H1 (cell line): ENCODE measurements at regions not wholly inside any gene's neighbourhood (a gene's known extent, or its start where the extent isn't known, plus 50 kb on each side); places are given as distances from the start of the nearest gene placed in this dataset.
A peak's percentile ranks its signal among the peaks of the same experiment; 100 is the strongest.

ENCODE experiments used
- CTCF ChIA-PET: fragments of 300-600 bp; sonication (Branson Sonifier 250); formaldehyde crosslinking; loops from one replicate; lab custom pipeline; 2021; ENCODE audit not compliant: partially characterized antibody; lab: Charles Lee
- POLR2A ChIA-PET: fragments of 300-600 bp; sonication (Branson Sonifier 250); formaldehyde crosslinking; loops from one replicate; lab custom pipeline; 2021; ENCODE audit warnings: inconsistent platforms; ENCODE audit not compliant: partially characterized antibody; lab: Charles Lee
- DNase-seq, 2 experiments: peaks; one replicate each; pipeline versions ENCODE4 v3.0.0 to v3.0.0-alpha.2; 2010 to 2022; ENCODE audit warnings: low spot score in 2 of 2, low read depth in 1 of 2, mixed read lengths in 1 of 2
- FAIRE-seq: peaks from 2 replicates; lab custom pipeline; 2011; peaks lifted over from hg19 to GRCh38; lab: Jason Lieb, UNC
- H2AFZ ChIP-seq: 2 replicates; pipeline ENCODE4 v1.8.1; 2012; ENCODE audit warnings: low read length, inconsistent platforms
- H2AK5ac ChIP-seq: 2 replicates; pipeline ENCODE4 v1.6.1; 2013; ENCODE audit warnings: low read depth, low read length
- H2BK120ac ChIP-seq: replicated peaks from 2 replicates; pipeline ENCODE3; 2013; ENCODE audit warnings: low read depth, low read length, inconsistent platforms
- H2BK12ac ChIP-seq: 2 replicates; pipeline ENCODE4 v1.6.1; 2013; ENCODE audit warnings: low read depth, low read length
- H2BK15ac ChIP-seq: 2 replicates; pipeline ENCODE4 v1.6.1; 2013; ENCODE audit warnings: low read length
- H2BK20ac ChIP-seq: 2 replicates; pipeline ENCODE4 v1.6.1; 2013; ENCODE audit warnings: low read length
- H2BK5ac ChIP-seq: 2 replicates; pipeline ENCODE4 v1.6.1; 2013; ENCODE audit warnings: low read depth, low read length
- H3K14ac ChIP-seq: 2 replicates; pipeline ENCODE4 v1.6.1; 2013; ENCODE audit warnings: inconsistent platforms; ENCODE audit not compliant: insufficient read length
- H3K18ac ChIP-seq: 2 replicates; pipeline ENCODE4 v1.6.1; 2013; ENCODE audit warnings: low read length; ENCODE audit errors: extremely low read depth
- H3K23ac ChIP-seq: 2 replicates; pipeline ENCODE4 v1.6.1; 2013; ENCODE audit warnings: inconsistent platforms; ENCODE audit not compliant: insufficient read length
- H3K23me2 ChIP-seq: 2 replicates; pipeline ENCODE4 v1.6.1; 2013; ENCODE audit warnings: low read depth, low read length
- H3K27ac ChIP-seq: 2 replicates; pipeline ENCODE4 v1.6.1; 2011; ENCODE audit warnings: low read depth, low read length, inconsistent platforms
- H3K27me3 ChIP-seq, 4 experiments: replicated peaks in 1 of 4; 1 replicate in 1 of 4; 2 replicates in 3 of 4; pipeline versions ENCODE4 v1.6.1 to v1.8.1; 2011 to 2013; ENCODE audit warnings: low read length in 3 of 4, mild to moderate bottlenecking in 3 of 4, inconsistent platforms in 2 of 4, mixed read lengths in 2 of 4, moderate library complexity in 1 of 4; ENCODE audit not compliant: control insufficient read depth in 3 of 4, insufficient read depth in 3 of 4; ENCODE audit errors: extremely low read depth in 1 of 4
- H3K36me3 ChIP-seq, 4 experiments: 2 replicates each; pipeline versions ENCODE4 v1.6.1 to v1.8.1; 2011 to 2013; ENCODE audit warnings: mild to moderate bottlenecking in 4 of 4, low read length in 3 of 4, moderate library complexity in 2 of 4, control low read depth in 1 of 4, inconsistent platforms in 1 of 4; ENCODE audit not compliant: insufficient read depth in 4 of 4, control insufficient read depth in 2 of 4
- H3K4ac ChIP-seq: replicated peaks from 2 replicates; pipeline ENCODE3; 2013; ENCODE audit warnings: low read length, low read depth, mixed read lengths, inconsistent platforms; ENCODE audit not compliant: insufficient read length
- H3K4me1 ChIP-seq, 4 experiments: replicated peaks in 1 of 4; 1 replicate in 1 of 4; 2 replicates in 3 of 4; pipeline versions ENCODE4 v1.6.1 to v1.8.1; 2011 to 2013; ENCODE audit warnings: low read length in 3 of 4, inconsistent platforms in 2 of 4, mixed read lengths in 1 of 4; ENCODE audit not compliant: insufficient read depth in 4 of 4, control insufficient read depth in 3 of 4
- H3K4me2 ChIP-seq, 2 experiments: 2 replicates each; pipeline versions ENCODE4 v1.6.1 to v1.8.1; 2011 to 2013; ENCODE audit warnings: low read depth in 2 of 2, low read length in 2 of 2, control low read depth in 1 of 2, inconsistent platforms in 1 of 2, mild to moderate bottlenecking in 1 of 2; ENCODE audit not compliant: insufficient read depth in 1 of 2
- H3K4me3 ChIP-seq, 4 experiments: fragments of 200-600, 300-600 bp in 1 of 4; sonication (generic), shearing (Covaris generic), sonication (Bioruptor Twin) in 1 of 4; 2 replicates each; pipeline versions ENCODE4 v1.5.1 to v1.8.1; 2011 to 2016; ENCODE audit warnings: low read length in 4 of 4, low read depth in 3 of 4, control low read depth in 2 of 4, inconsistent platforms in 2 of 4, mild to moderate bottlenecking in 2 of 4, mixed read lengths in 1 of 4, moderate library complexity in 1 of 4; ENCODE audit not compliant: insufficient read depth in 2 of 4; ENCODE audit errors: extremely low read depth in 1 of 4
- H3K56ac ChIP-seq: replicated peaks from 2 replicates; pipeline ENCODE3; 2013; ENCODE audit warnings: low read depth, mild to moderate bottlenecking, mixed read lengths, low read length, inconsistent platforms; ENCODE audit not compliant: insufficient read length
- H3K79me1 ChIP-seq: 2 replicates; pipeline ENCODE4 v1.6.1; 2013; ENCODE audit warnings: low read depth, low read length, control low read depth
- H3K79me2 ChIP-seq, 2 experiments: 2 replicates each; pipeline versions ENCODE4 v1.6.1 to v1.8.1; 2012 to 2013; ENCODE audit warnings: low read length in 2 of 2, mild to moderate bottlenecking in 2 of 2, inconsistent platforms in 1 of 2; ENCODE audit not compliant: insufficient read depth in 2 of 2, control insufficient read depth in 1 of 2
- H3K9ac ChIP-seq, 4 experiments: replicated peaks in 1 of 4; 1 replicate in 1 of 4; 2 replicates in 3 of 4; pipeline versions ENCODE4 v1.6.1 to v1.8.1; 2011 to 2013; ENCODE audit warnings: low read depth in 3 of 4, low read length in 3 of 4, control low read depth in 2 of 4, mild to moderate bottlenecking in 2 of 4, moderate library complexity in 2 of 4, inconsistent platforms in 1 of 4; ENCODE audit errors: extremely low read depth in 1 of 4
- H3K9me3 ChIP-seq, 2 experiments: 2 replicates each; pipeline versions ENCODE4 v1.6.1 to v1.8.1; 2012 to 2013; ENCODE audit warnings: mild to moderate bottlenecking in 2 of 2, moderate library complexity in 2 of 2, control low read depth in 1 of 2, inconsistent platforms in 1 of 2, low read depth in 1 of 2, low read length in 1 of 2, mixed read lengths in 1 of 2; ENCODE audit not compliant: insufficient read depth in 2 of 2
- H4K20me1 ChIP-seq, 2 experiments: replicated peaks in 1 of 2; 2 replicates each; pipeline versions ENCODE3 to v1.8.1; 2011 to 2013; ENCODE audit warnings: inconsistent platforms in 2 of 2, low read length in 2 of 2, mild to moderate bottlenecking in 1 of 2; ENCODE audit not compliant: insufficient read depth in 2 of 2, control insufficient read depth in 1 of 2
- H4K5ac ChIP-seq: 2 replicates; pipeline ENCODE4 v1.6.1; 2013; ENCODE audit warnings: low read length, low read depth, mixed read lengths, inconsistent platforms; ENCODE audit not compliant: insufficient read length
- H4K8ac ChIP-seq: 2 replicates; pipeline ENCODE4 v1.8.0; 2013; ENCODE audit warnings: mild to moderate bottlenecking, moderate library complexity, low read length, inconsistent platforms; ENCODE audit not compliant: insufficient read depth; ENCODE audit errors: extremely low read depth
- H4K91ac ChIP-seq: replicated peaks from 2 replicates; pipeline ENCODE3; 2013; ENCODE audit warnings: low read length, mixed read lengths, inconsistent platforms; ENCODE audit not compliant: insufficient read length
- CTCF ChIP-seq, 3 experiments: IDR thresholded peaks; 1 replicate in 2 of 3; 2 replicates in 1 of 3; pipeline versions ENCODE4 v1.5.1 to v1.6.1; 2011; ENCODE audit warnings: low read length in 3 of 3, mild to moderate bottlenecking in 3 of 3, inconsistent platforms in 2 of 3, low read depth in 1 of 3, moderate library complexity in 1 of 3; ENCODE audit not compliant: insufficient read depth in 1 of 3; ENCODE audit errors: control extremely low read depth in 1 of 3
- JUND ChIP-seq: IDR thresholded peaks from 2 replicates; pipeline ENCODE4 v1.6.1; 2011; ENCODE audit warnings: mild to moderate bottlenecking, improper control_type of control experiment, low read length
- RAD21 ChIP-seq, 2 experiments: IDR thresholded peaks in 1 of 2; conservative IDR thresholded peaks in 1 of 2; 2 replicates each; pipeline ENCODE4 v1.6.1; 2011; ENCODE audit warnings: low read depth in 2 of 2, low read length in 2 of 2, improper control_type of control experiment in 1 of 2, inconsistent platforms in 1 of 2, mild to moderate bottlenecking in 1 of 2, moderate library complexity in 1 of 2
- TAF7 ChIP-seq: optimal IDR thresholded peaks from 2 replicates; pipeline ENCODE3; 2011; ENCODE audit warnings: low read depth, mild to moderate bottlenecking, inconsistent platforms, low read length, moderate library complexity, borderline replicate concordance
- WGBS, 2 experiments: shearing (Covaris generic) in 1 of 2; methylation state at CpG; one replicate each; pipeline versions ENCODE4 v1.1.6 to v1.1.7; 2013 to 2015; ENCODE audit warnings: low lambda C conversion rate in 2 of 2, mixed read lengths in 2 of 2, inconsistent platforms in 1 of 2, low coverage in 1 of 2, missing lambda C conversion rate in 1 of 2; ENCODE audit not compliant: insufficient replicate concordance in 2 of 2, insufficient coverage in 1 of 2, insufficient read length in 1 of 2; ENCODE audit errors: extremely low coverage in 1 of 2, missing lambda C conversion rate in 1 of 2; 5-methylcytosine and 5-hydroxymethylcytosine counted together

DNA sequence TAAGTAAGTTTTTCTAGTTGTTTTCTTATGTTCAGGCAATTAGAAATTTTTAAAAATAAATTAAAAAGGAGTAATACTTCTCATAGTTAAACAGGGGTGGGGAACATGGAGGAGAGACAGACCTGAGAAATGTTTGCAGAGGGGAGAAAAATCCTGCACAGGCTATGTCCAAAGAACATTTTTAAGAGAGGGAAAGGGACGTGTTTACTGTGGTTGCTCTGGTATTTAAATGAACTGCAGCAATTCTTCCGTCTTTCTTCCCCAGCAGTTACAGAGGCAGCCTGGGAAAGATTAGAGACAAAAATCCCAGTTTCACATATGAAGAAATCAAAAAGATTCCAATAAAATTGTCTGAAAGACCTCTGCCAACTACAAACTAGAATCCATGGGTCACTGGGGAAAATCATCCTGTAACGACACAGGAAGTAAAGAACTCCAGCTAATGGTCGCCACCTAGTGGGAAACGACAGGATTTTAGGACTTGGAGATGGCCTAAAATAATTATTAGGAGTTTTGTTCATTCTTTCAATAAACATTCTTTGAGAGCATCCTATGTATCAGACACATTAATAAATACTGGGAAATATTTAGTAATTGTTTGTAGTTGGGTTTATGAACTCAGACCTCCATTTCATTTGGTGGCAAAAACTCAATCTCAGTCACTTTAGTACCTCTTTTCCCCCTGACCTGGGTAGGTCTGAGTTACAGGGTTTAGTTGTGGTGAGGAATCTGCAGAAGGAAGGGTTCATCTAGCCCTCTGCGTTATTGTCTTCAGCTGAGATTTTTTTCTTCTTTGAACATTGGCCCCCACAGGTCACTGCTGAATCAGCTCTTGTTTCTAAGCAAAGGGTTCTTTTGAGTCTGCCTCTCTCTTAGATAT is 69.9 kb upstream of the GOLIM4 start:
- ChIA-PET POLR2A (interaction anchor here (1.7 kb wide), 1 partner anchor 116 kb away, joined by 5 read pairs; no protein-coding TSS in a partner anchor), CTCF (interaction anchor here (0.7 to 4.8 kb wide), 39 partner anchors 8 to 253 kb away, joined by 3 to 79 read pairs (median 4); partner anchors contain the start of gene GOLIM4)
- Histone ChIP-seq H2BK120ac (no peak overlapping the region), H3K4ac (no peak overlapping the region), H3K9ac (no peak overlapping the region), H3K27ac (no peak overlapping the region), H3K18ac (no peak overlapping the region), H2BK12ac (no peak overlapping the region), H3K4me1 (no peaks in the 10 kb centered on the region), H4K20me1 (no peaks in the 10 kb centered on the region), H3K4me2 (no peak overlapping the region), H2AFZ (peak overlapping the region; percentile 89; the same call in 1 of the 2 replicates), H3K23me2 (no peaks in the 10 kb centered on the region), H2BK20ac (no peak overlapping the region), H4K5ac (no peak overlapping the region), H2AK5ac (no peak overlapping the region), H3K23ac (no peak overlapping the region), H3K4me3 (no peak overlapping the region), H4K91ac (no peak overlapping the region), H3K9me3 (no peaks in the 10 kb centered on the region), H4K8ac (no peak overlapping the region), H3K56ac (no peak overlapping the region), H2BK15ac (no peak overlapping the region), H3K27me3 (no peaks in the 10 kb centered on the region), H3K36me3 (no peaks in the 10 kb centered on the region), H3K79me1 (no peaks in the 10 kb centered on the region), H3K79me2 (no peaks in the 10 kb centered on the region), H2BK5ac (no peak overlapping the region), H3K14ac (no peak overlapping the region)
- peak; percentile 93 for FAIRE-seq
- TF ChIP-seq RAD21 (IDR thresholded peaks at IDR 0.05 in 1 of 2, conservative IDR thresholded peaks at IDR 0.05 in 1 of 2; ENCODE audit: low read depth in 2 of 2, low read length in 2 of 2) (peak; percentile 85 to 89), TAF7 (no peak), JUND (no peak), CTCF (IDR thresholded peaks at IDR 0.05; ENCODE audit: control extremely low read depth in 1 of 3, insufficient read depth in 1 of 3, low read depth in 1 of 3, low read length in 3 of 3) (peak in 2 of 3 experiments; percentile 75 to 85; a peak in 3 of 4 replicates)
- no peak for DNase-seq
- 28% methylated on average over 6 of the region's 6 CpGs; no CpG with 5 or more reads in 1 of the 2 experiments for WGBS, 2 experiments
